Right lung (tissue), 2 donors: ENCODE measurements at regions not wholly inside any gene's neighbourhood (a gene's known extent, or its start where the extent isn't known, plus 50 kb on each side); places are given as distances from the start of the nearest gene placed in this dataset.
"Not testable (repeated sequence)": the region's sequence is repeated elsewhere in the genome, so short reads cannot be mapped to it uniquely, and the experiment has no call there.

Experiments
- DNase-seq, 2 donors: peaks; one replicate each; pipeline ENCODE4 v3.0.0-alpha.2; 2013

DNA sequence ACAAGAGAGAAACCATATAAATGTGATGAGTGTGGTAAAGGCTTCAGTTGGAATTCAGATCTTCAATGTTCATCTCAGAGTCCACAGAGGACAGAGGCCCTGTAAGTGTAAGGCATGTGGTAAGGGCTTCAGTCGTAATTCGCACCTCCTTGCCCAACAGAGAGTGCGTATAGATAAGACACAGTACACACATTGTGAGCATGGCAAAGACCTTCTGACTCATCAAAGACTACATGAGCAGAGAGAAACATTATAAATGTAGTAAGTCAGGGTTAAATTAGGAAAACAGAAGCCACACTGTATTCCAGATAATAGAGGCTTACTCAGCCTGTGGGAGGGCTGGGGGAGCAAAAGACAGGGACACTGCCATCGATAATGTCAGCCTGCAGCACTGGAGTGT lies 98.1 kb upstream of the GPR39 start:
- not testable (repeated sequence) for DNase-seq

DNA sequence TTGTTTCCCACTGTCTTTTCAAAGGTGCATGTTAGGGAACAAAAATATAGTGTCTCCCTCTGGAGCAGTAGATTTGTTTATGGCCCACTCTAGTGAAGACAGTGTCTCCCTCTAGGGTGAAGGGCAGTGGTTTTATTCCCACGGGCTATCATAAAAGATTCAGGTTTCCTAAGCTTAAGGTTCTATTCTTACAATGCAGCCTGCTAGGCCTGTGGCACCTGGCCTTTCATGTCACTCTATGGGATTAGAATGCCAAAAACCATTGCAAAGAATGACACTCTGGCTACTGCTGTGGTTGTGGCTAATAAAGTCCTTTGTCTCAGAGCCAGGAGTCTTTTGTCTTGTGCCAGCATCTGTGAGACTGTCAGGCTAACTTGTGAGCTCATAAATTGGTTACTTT lies 92.6 kb upstream of the GPR39 start:
- not testable (repeated sequence) for DNase-seq

DNA sequence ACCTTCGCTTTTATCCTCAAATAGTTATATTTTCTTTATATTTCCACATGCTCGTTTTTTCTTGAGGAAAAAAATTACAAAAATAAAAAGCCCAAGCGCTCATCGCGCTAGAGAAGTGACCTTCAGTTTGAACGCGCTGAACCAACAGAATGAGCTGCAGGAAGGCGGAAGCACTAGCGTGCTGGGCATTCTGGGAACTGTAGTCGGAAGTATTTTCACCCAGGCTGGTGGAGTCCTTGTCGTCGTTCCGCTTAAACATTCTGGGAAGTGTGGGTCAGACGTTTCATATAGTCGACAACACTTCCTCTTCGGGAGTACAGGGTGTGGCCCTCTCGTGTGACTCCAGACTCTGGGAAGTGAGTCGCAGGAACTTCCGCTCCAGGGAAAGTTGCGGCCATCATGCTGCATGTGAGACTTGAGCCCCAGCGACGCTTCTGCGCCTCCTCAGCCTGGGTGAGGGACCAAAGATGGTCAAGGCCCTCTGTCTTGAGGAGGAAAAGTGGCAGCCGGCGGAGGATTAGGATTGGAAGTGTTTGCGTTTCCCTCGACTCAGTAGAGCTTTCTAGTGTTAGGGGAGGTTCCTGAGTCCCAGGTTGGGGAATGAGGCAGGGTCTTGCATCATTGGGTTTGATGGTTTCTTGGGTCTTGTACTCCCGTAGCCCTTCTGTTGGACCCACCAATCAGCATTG lies 84.1 kb upstream of the GPR39 start:
- DNase-seq: not testable (repeated sequence)

DNA sequence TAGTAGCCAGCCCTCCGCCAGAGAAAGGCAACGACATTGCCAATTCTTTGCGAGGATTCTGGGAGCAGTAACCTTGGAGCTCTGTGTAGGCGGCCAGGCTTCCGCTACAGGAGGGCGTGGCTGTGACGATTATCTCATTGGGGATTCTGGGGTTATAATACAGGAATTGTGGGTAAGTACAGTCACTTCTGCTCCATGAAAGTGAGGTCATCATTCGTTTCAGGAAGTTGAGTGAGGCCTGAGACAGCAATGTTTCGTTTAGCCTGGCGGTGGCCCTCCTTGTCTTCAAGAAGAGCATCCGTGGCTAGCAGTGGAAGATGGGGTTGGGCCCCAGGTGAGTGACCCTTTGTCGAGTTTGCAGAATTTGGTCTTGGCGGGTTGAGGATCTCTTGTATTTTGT lies 79.5 kb upstream of the GPR39 start:
- DNase-seq: not testable (repeated sequence)

DNA sequence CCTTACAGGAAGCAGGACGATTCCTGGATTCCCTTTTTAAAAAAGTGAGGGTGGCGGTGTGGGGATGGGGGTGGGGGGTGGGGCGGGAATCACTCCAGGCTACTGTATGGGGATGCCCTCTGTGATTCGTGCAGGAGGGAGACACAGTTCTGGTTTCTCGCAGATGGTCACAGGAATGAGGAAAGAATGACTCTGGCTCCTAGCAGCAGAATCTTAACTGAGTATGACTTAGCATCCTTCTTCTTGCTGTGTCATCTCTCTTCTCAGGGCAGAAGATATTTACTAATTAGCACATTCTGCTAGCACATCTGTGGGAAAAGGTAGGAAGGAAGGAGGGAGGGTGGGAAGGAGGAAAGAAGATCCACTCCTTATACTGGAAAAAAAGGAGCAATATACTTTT lies 78.8 kb upstream of the GPR39 start:
- DNase-seq: not testable (repeated sequence)

DNA sequence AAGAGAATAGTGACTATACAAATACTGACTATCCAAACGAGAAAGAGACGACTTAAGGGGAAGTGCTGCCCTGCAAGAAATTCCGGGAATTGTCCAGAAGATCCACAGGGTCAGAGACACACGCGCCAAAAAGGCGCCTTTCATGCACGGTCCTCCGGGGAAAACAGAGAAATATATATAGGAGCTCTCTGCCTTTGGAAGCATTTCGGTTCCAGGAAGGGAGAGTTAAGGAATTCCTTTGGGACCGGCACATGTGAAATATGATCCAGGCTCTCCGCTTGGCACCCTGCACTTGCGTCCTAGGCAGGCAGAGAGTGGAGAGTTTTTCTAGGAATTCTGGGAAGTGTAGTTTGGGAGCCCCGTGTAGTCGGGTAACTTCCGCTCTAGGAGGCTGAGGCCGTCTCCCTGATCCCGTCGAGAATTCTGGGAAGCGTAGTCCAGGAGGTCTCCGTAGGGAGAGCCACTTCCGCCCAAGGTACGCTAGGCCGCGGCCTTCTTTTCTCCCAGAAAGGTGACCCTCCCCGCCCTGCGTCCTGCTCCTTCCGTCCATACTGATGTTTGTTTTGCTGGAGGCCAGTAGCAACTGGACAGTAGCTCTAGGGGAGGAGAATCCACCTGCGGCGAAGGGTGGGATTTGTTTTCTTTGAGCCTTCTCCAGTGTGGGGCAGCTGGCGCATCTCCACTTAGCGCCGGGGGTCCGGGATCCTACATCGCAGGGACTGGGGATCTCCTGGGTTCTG lies 69.4 kb upstream of the GPR39 start:
- peak; percentile 60 to 65 for DNase-seq

DNA sequence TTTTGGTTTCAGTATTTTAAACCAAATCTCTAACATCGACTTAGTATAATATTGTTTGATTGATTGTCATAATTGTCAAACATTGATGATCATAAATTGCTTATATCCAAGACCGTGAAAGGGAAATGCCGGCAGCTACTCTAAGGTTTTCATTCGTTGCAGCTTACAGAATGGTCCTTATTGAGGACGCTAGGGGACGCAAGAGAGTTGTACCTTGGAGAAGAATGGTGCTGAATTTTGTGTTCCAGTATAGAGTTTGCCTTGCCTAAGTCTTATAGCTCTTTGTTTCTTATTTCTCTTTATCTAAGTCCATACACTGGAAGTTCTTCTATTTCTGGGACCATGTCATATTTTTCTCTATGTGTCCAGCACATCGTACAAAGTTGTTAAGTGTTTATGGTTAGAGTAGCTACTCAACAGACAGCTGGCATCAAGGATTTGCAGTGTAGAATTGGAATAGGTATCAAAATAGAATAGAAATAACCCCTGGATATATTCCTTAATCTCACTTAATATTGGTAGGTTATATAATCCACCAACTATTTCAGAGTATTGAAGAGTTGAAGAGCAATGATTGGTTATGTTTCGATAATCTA lies 67.4 kb upstream of the GPR39 start:
- DNase-seq: not testable (repeated sequence)

DNA sequence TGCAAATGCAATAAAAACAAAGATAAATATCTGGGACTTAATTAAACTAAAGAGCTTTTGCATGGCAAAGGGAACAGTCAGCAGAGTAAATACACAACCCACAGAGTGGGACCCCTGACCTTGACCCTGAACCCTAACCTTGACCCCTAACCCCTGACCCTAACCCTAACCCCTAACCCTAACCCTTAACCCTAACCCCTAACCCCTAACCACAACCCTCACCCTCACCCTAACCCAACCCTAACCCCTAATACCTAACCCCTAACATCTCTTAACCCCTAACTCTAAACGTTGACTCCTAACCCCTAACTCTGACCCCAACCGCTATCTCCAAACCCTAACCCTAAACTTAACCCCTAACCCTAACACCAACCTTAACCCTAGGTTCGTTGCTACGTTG lies 64.9 kb upstream of the GPR39 start:
- not testable (repeated sequence) for DNase-seq

DNA sequence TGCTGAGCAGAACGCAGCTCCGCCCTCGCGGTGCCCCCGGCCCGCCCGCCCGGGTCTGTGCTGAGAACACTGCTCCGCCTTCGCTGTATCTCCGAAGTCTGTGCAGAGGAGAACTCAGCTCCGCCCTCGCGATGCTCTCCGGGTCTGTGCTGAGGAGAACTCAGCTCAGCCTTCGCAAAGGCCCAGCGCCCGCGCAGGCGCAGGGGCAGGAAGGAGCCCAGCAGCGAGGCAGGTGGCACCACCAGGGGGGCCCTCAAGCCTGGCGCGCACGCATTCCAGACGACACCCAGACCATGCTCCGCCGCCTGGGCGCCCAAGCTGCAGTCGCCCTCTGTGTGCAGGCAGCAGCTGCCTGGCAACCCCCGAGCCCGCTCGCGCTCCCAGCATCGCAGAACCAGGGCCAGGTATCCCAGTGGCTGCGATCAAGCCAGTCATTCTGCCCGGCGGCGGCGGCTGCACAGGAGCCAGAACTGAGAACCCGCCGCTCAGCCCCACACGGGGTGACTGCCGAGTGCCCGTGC lies 64.1 kb upstream of the GPR39 start:
- peak; percentile 17 to 30 for DNase-seq

DNA sequence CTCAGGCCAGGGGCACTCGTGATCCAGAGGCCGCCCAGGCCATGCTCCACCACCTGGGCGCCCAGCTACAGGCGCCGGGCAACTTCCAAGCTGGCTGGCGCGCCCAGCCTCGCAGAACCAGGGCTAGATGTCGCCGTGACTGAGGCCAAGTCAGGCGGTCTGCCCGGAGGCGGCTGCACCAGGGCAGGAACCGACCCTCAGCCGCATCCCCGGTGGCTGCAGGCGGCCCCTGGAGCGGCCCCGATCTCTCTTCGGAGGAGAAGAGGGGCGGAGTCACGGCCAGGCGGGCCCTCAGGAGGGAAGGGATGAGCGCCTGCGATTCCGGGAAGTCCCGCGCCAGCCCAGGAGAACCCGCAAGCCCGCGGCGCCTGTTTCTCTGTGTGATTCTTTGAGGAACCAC lies 63.2 kb upstream of the GPR39 start:
- DNase-seq: not testable (repeated sequence)

DNA sequence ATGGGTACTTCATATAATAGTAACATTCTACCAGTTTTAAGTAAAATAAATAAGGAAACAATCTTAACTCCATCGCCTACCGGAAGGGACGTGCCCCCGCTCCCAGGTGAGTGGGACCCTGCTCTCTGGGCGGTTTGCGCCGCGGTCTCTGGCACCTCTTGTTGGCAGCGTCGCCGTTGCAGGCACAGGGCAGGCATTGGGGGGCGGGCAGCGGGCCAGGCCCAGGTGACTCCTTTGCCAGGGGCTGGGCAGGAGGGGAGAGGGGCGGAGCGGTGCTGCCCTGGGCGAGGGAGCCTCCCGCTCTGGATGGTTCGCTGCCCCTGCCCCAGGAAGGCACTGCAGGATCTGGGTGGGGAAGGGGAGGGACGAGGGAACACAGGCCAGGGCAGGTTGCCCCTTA lies 55.6 kb upstream of the GPR39 start:
- DNase-seq: not testable (repeated sequence)

DNA sequence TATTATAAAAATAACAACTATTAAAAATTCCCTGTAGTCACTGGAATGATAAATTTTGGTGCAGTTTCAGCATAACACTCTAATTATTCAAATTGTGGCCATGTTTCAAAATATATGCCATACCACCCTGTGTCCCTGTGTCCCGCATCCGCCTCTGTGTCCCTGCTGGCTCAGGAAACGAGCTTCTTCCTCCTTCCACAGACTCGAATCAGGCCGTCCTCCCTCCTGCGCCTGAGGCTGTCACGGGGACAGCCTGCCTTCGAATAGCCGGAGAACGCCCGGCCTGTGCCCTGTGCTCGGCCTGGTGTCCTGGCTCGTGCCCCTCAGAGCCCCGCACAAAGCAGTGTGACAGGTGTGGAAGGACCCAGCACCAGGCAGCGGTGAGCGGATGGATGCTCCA lies 55.1 kb upstream of the GPR39 start:
- not testable (repeated sequence) for DNase-seq

DNA sequence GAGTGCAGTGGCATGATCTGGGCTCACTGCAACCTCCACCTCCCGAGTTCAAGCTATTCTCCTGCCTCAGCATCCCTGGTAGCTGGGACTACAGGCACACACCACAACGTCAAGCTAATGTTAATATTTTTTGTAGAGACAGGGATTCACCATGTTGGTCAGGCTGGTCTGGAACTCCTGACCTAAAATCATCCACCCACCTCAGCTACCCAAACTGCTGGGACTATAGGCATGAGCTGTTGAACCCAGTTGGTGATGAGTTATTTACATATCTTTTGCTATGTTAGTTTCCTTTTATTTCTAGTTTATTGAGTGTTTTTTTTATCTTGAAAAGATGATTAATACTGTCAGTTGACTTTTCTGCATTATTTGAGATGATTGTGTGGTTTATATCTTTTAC lies 53.3 kb upstream of the GPR39 start:
- DNase-seq: not testable (repeated sequence)

DNA sequence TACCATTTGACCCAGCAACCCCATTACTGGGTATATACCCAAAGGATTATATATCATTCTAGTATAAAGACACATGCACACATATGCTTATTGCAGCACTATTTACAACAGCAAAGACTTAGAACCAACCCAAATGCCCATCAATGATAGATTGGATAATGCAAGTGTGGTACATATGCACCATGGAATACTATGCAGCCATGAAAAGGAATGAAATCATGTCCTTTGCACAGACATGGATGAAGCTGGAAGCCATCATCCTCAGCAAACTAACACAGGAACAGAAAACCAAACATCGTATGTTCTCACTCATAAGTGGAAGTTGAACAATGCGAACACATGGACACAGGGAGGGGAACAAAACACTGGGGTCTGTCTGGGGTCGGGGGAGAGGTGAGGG lies 50.6 kb upstream of the GPR39 start:
- DNase-seq: not testable (repeated sequence)

DNA sequence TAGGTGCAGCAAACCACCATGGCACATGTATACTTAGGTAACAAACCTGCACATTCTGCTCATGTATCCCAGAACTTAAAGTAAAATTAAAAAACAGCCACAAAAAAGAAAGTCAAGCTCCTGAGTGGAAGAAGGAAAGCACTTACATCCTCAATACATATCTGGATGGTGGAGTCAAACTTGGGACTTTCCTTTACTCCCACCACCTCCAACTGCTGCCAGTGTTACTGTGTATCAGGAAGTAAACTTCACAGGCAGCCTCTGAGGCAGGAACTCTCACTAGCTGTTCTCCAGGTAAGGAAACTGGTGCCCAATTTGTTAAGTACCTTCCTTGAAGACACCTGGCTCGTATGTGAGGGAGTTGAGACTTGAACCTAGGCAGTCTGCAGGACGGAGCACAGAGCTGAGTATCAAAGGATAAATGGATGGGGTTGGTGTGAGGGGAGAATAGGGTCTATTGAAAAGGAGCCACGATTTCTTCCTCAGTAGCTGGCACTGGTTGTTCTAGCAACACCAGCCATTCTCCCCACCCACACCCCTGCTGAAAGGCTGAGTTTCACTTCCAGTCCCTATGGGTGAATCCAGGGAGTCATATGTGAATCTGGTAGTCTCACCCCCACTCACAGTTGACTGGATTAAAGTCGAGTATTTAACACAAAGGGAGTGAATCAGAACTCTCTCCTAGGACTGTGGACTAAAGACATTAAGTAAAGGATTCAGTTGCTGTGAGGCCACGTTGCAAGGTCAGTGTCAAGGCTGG lies 50.0 kb upstream of the GPR39 start:
- no peak for DNase-seq
